Activated T-cell treated with anti-CD3 and anti-CD28 coated beads for 1 hour (primary cell): ENCODE measurements at regions not wholly inside any gene's neighbourhood (a gene's known extent, or its start where the extent isn't known, plus 50 kb on each side); places are given as distances from the start of the nearest gene placed in this dataset.

Source experiments
- DNase-seq: peaks from one replicate; pipeline ENCODE4 v3.0.0-alpha.2; 2020; ENCODE audit warnings: low read depth

- DNase-seq, result no peak
Observed at GRCh38 chr2:18889565-18890332, 300.4 kb upstream of the NT5C1B start.

- DNase-seq, result no peak
Observed at GRCh38 chr2:18885457-18885856, 296.1 kb upstream of the NT5C1B start.

- DNase-seq, result no peak
Observed at GRCh38 chr2:18883616-18884456, 294.5 kb upstream of the NT5C1B start.

- DNase-seq, result no peak
Observed at GRCh38 chr2:18871430-18871829, 282.1 kb upstream of the NT5C1B start.

GRCh38 chr2:18870307-18870706 lies 280.9 kb upstream of the NT5C1B start:
- DNase-seq, result no peak

GRCh38 chr2:18861951-18862350 lies 272.6 kb upstream of the NT5C1B start:
- no peak for DNase-seq

GRCh38 chr2:18860179-18860578 lies 270.8 kb upstream of the NT5C1B start:
- DNase-seq, result no peak

- DNase-seq, result no peak
Observed at GRCh38 chr2:18856765-18857164, 267.4 kb upstream of the NT5C1B start.

GRCh38 chr2:18855027-18855426 lies 265.7 kb upstream of the NT5C1B start:
- DNase-seq, result no peak

GRCh38 chr2:18849841-18850578 lies 260.6 kb upstream of the NT5C1B start:
- DNase-seq, result no peak

GRCh38 chr2:18848646-18849045 lies 259.3 kb upstream of the NT5C1B start:
- no peak for DNase-seq

- DNase-seq, result no peak
Observed at GRCh38 chr2:18845854-18846445, 256.6 kb upstream of the NT5C1B start.

- DNase-seq, result no peak
Observed at GRCh38 chr2:18842836-18843235, 253.5 kb upstream of the NT5C1B start.

- DNase-seq, result no peak
Observed at GRCh38 chr2:18841248-18842150, 252.1 kb upstream of the NT5C1B start.

- DNase-seq, result no peak
Observed at GRCh38 chr2:18837240-18837639, 247.9 kb upstream of the NT5C1B start.

- no peak for DNase-seq
Observed at GRCh38 chr2:18836436-18836835, 247.1 kb upstream of the NT5C1B start.

- no peak for DNase-seq
Observed at GRCh38 chr2:18835787-18836186, 246.4 kb upstream of the NT5C1B start.

- DNase-seq, result no peak
Observed at GRCh38 chr2:18834341-18834740, 245.0 kb upstream of the NT5C1B start.

GRCh38 chr2:18833941-18834340 lies 244.6 kb upstream of the NT5C1B start:
- no peak for DNase-seq

- DNase-seq, result no peak
Observed at GRCh38 chr2:18831916-18832510, 242.6 kb upstream of the NT5C1B start.

GRCh38 chr2:18830962-18831361 lies 241.6 kb upstream of the NT5C1B start:
- no peak for DNase-seq
